ENCODE measurements at regions not wholly inside any gene's neighbourhood (a gene's known extent, or its start where the extent isn't known, plus 50 kb on each side); places are given as distances from the start of the nearest gene placed in this dataset.
"Not testable (repeated sequence)": the region's sequence is repeated elsewhere in the genome, so short reads cannot be mapped to it uniquely, and the experiment has no call there.

GRCh38 chr2:88885679-88886416 lies 194.4 kb downstream of the RPIA start:
- no peak for TF ChIP-seq CTCF (IDR thresholded peaks at IDR 0.05; ENCODE audit: insufficient read depth, low read depth, low read length, missing control alignments)
- H3K4me3 ChIP-seq (ENCODE audit: low read length) = no peak overlapping the region
- no peak for DNase-seq (ENCODE audit: low read depth)

GRCh38 chr2:88887466-88887865 lies 196.0 kb downstream of the RPIA start:
- not testable (repeated sequence) for H3K4me3 ChIP-seq (ENCODE audit: low read length); DNase-seq (ENCODE audit: low read depth)

GRCh38 chr2:88892207-88892606 lies 200.7 kb downstream of the RPIA start:
- H3K4me3 ChIP-seq (ENCODE audit: low read length) = no peak overlapping the region
- TF ChIP-seq CTCF (IDR thresholded peaks at IDR 0.05; ENCODE audit: insufficient read depth, low read depth, low read length, missing control alignments) = no peak
- DNase-seq (ENCODE audit: low read depth) = no peak

GRCh38 chr2:88892788-88893187 lies 201.3 kb downstream of the RPIA start:
- no peak for DNase-seq (ENCODE audit: low read depth)
- H3K4me3 ChIP-seq (ENCODE audit: low read length) = no peak overlapping the region
- no peak for TF ChIP-seq CTCF (IDR thresholded peaks at IDR 0.05; ENCODE audit: insufficient read depth, low read depth, low read length, missing control alignments)

- no peak overlapping the region for H3K4me3 ChIP-seq (ENCODE audit: low read length)
- no peak for DNase-seq (ENCODE audit: low read depth)
Observed at GRCh38 chr2:88896971-88897370, 205.5 kb downstream of the RPIA start.

GRCh38 chr2:88897715-88898114 lies 206.2 kb downstream of the RPIA start:
- no peak for TF ChIP-seq CTCF (IDR thresholded peaks at IDR 0.05; ENCODE audit: insufficient read depth, low read depth, low read length, missing control alignments)
- DNase-seq (ENCODE audit: low read depth) = no peak
- no peak overlapping the region for H3K4me3 ChIP-seq (ENCODE audit: low read length)

More at GRCh38 chr2:88896971-88897370, 205.5 kb downstream of the RPIA start:
- no peak for TF ChIP-seq CTCF (IDR thresholded peaks at IDR 0.05; ENCODE audit: insufficient read depth, low read depth, low read length, missing control alignments)

- H3K4me3 ChIP-seq (ENCODE audit: low read length) = no peak overlapping the region
- peak; percentile 86 for TF ChIP-seq CTCF (IDR thresholded peaks at IDR 0.05; ENCODE audit: insufficient read depth, low read depth, low read length, missing control alignments)
- peak; percentile 51 for DNase-seq (ENCODE audit: low read depth)
Observed at GRCh38 chr2:88903749-88904353, 212.4 kb downstream of the RPIA start.
